K562 (cell line): ENCODE measurements at regions not wholly inside any gene's neighbourhood (a gene's known extent, or its start where the extent isn't known, plus 50 kb on each side); places are given as distances from the start of the nearest gene placed in this dataset.

ENCODE experiments used
- ARNT ChIP-seq, 2 experiments: fragments of 450-650 bp; IDR thresholded peaks; 2 replicates each; pipeline ENCODE4 v1.6.1; 2016; ENCODE audit warnings: mild to moderate bottlenecking in 1 of 2
- FOXM1 ChIP-seq, 2 experiments: fragments of 450-650 bp in 1 of 2; sonication (generic) in 1 of 2; formaldehyde crosslinking in 1 of 2; IDR thresholded peaks; 2 replicates each; pipeline versions ENCODE4 v1.6.1 to v1.9.0; 2017 to 2022; ENCODE audit warnings: low read depth in 2 of 2, mild to moderate bottlenecking in 2 of 2, missing genetic modification reagents in 1 of 2, moderate library complexity in 1 of 2
- MLLT1 ChIP-seq, 2 experiments: fragments of 450-650 bp; IDR thresholded peaks; 2 replicates each; pipeline ENCODE4 v1.6.1; 2016
- PCBP1 ChIP-seq: fragments of 200-400 bp; formaldehyde crosslinking; IDR thresholded peaks from 2 replicates; pipeline ENCODE4 v1.6.1; 2018; ENCODE audit warnings: mild to moderate bottlenecking, low read depth, low read length; ENCODE audit not compliant: poor library complexity, severe bottlenecking
- POLR2A ChIP-seq: fragments of 450-650 bp; conservative IDR thresholded peaks from 2 replicates; pipeline ENCODE4 v1.6.1; 2016
- PPARD ChIP-seq: fragments of 250-450 bp; sonication (Bioruptor Pico); IDR thresholded peaks from 2 replicates; pipeline ENCODE4 v1.8.0; 2022; ENCODE audit warnings: inconsistent platforms, mild to moderate bottlenecking, moderate library complexity
- REST ChIP-seq, 2 experiments: fragments of 450-650 bp; formaldehyde crosslinking in 1 of 2; IDR thresholded peaks; 2 replicates each; pipeline versions ENCODE4 v1.4.0 to v1.6.1; 2014 to 2020; ENCODE audit warnings: mild to moderate bottlenecking in 2 of 2, borderline replicate concordance in 1 of 2, low read depth in 1 of 2
- RFX5 ChIP-seq: IDR thresholded peaks from 2 replicates; pipeline ENCODE4 v1.6.1; 2011; ENCODE audit warnings: low read depth, mild to moderate bottlenecking, improper control_type of control experiment, low read length
- SETDB1 ChIP-seq: IDR thresholded peaks from one replicate; pipeline ENCODE4 v1.6.1; 2012; ENCODE audit warnings: low read length, control low read depth, inconsistent platforms
- SRF ChIP-seq, 2 experiments: fragments of 250-450, 450-650 bp in 1 of 2; sonication (Bioruptor Pico) in 1 of 2; sonication (generic) in 1 of 2; formaldehyde crosslinking; IDR thresholded peaks; 2 replicates each; pipeline versions ENCODE4 v1.5.0 to v1.5.1; 2020 to 2022; ENCODE audit warnings: mild to moderate bottlenecking in 1 of 2, missing genetic modification reagents in 1 of 2
- TARDBP ChIP-seq: fragments of 450-650 bp; IDR thresholded peaks from 2 replicates; pipeline ENCODE4 v1.6.1; 2016
- TCF7 ChIP-seq: sonication (generic); IDR thresholded peaks from 2 replicates; pipeline ENCODE4 v1.6.1; 2016; ENCODE audit warnings: antibody characterized with exemption, borderline replicate concordance
- UBTF ChIP-seq, 2 experiments: IDR thresholded peaks; 2 replicates each; pipeline ENCODE4 v1.6.1; 2012; ENCODE audit warnings: improper control_type of control experiment in 2 of 2, low read depth in 2 of 2, low read length in 2 of 2, borderline replicate concordance in 1 of 2

GRCh38 chr7:49488573-49488972 lies 284.9 kb upstream of the VWC2 start (continued):
- TF ChIP-seq SETDB1 (no peak), UBTF (IDR thresholded peaks at IDR 0.05; ENCODE audit: borderline replicate concordance in 1 of 2, low read depth in 2 of 2, low read length in 2 of 2) (no peak), MLLT1 (IDR thresholded peaks at IDR 0.05) (no peak), ARNT (IDR thresholded peaks at IDR 0.05) (no peak), RFX5 (no peak), TCF7 (no peak), POLR2A (no peak), TARDBP (no peak), PPARD (CRISPR knock-in tag) (no peak), PCBP1 (no peak), REST (IDR thresholded peaks at IDR 0.05; ENCODE audit: borderline replicate concordance) (no peak), REST (CRISPR knock-in tag; IDR thresholded peaks at IDR 0.05; ENCODE audit: low read depth) (no peak), FOXM1 (IDR thresholded peaks at IDR 0.05; ENCODE audit: low read depth) (no peak), FOXM1 (CRISPR knock-in tag; IDR thresholded peaks at IDR 0.05; ENCODE audit: low read depth) (no peak), SRF (CRISPR knock-in tag; IDR thresholded peaks at IDR 0.05) (no peak)
